Liver (tissue), 7 donors: ENCODE measurements at regions not wholly inside any gene's neighbourhood (a gene's known extent, or its start where the extent isn't known, plus 50 kb on each side); places are given as distances from the start of the nearest gene placed in this dataset.
A peak's percentile ranks its signal among the peaks of the same experiment; 100 is the strongest.
"Not testable (repeated sequence)": the region's sequence is repeated elsewhere in the genome, so short reads cannot be mapped to it uniquely, and the experiment has no call there.

Source experiments
- DNase-seq: peaks from one replicate; pipeline ENCODE4 v3.0.0-alpha.2; 2017; ENCODE audit warnings: low spot score
- H3K27ac ChIP-seq, 2 donors: one replicate each; pipeline ENCODE4 v1.7.0; 2013; ENCODE audit warnings: inconsistent platforms in 2 of 2, low read length in 2 of 2, control low read depth in 1 of 2, low read depth in 1 of 2, mild to moderate bottlenecking in 1 of 2
- H3K27me3 ChIP-seq, 4 donors: one replicate each; pipeline versions ENCODE4 v1.6.1 to v1.7.0; 2013; ENCODE audit warnings: low read length in 3 of 4, inconsistent platforms in 1 of 4, mild to moderate bottlenecking in 1 of 4, moderate library complexity in 1 of 4; ENCODE audit not compliant: control insufficient read depth in 4 of 4, insufficient read depth in 4 of 4
- H3K36me3 ChIP-seq, 4 donors: one replicate each; pipeline versions ENCODE4 v1.6.1 to v1.7.0; 2013; ENCODE audit warnings: low read length in 3 of 4, mild to moderate bottlenecking in 3 of 4, low read depth in 1 of 4, moderate library complexity in 1 of 4; ENCODE audit not compliant: control insufficient read depth in 4 of 4, insufficient read depth in 3 of 4
- H3K4me1 ChIP-seq, 4 donors: one replicate each; pipeline versions ENCODE4 v1.6.1 to v1.7.0; 2013; ENCODE audit warnings: low read length in 3 of 4, mild to moderate bottlenecking in 3 of 4, moderate library complexity in 1 of 4; ENCODE audit not compliant: control insufficient read depth in 4 of 4, insufficient read depth in 4 of 4
- H3K4me3 ChIP-seq, 3 donors: one replicate each; pipeline versions ENCODE4 v1.6.1 to v1.7.0; 2013; ENCODE audit warnings: low read length in 3 of 3, control low read depth in 1 of 3, low read depth in 1 of 3, mild to moderate bottlenecking in 1 of 3
- H3K9ac ChIP-seq, 2 donors: one replicate each; pipeline ENCODE4 v1.7.0; 2013; ENCODE audit warnings: low read length in 2 of 2, mild to moderate bottlenecking in 2 of 2, moderate library complexity in 2 of 2, control low read depth in 1 of 2, low read depth in 1 of 2
- H3K9me3 ChIP-seq, 4 donors: one replicate each; pipeline versions ENCODE4 v1.6.1 to v1.7.0; 2013; ENCODE audit warnings: low read length in 3 of 4; ENCODE audit not compliant: control insufficient read depth in 4 of 4
- FOXA2 ChIP-seq: IDR thresholded peaks from 2 replicates; pipeline ENCODE4 v1.6.1; 2016; ENCODE audit warnings: antibody characterized with exemption
- GABPA ChIP-seq, 2 donors: IDR thresholded peaks in 1 of 2; conservative IDR thresholded peaks in 1 of 2; 2 replicates each; pipeline ENCODE4 v1.6.1; 2016; ENCODE audit warnings: antibody characterized with exemption in 2 of 2, mild to moderate bottlenecking in 1 of 2, moderate library complexity in 1 of 2
- MAX ChIP-seq: IDR thresholded peaks from 2 replicates; pipeline ENCODE4 v1.6.1; 2016; ENCODE audit warnings: antibody characterized with exemption
- RAD21 ChIP-seq, 2 donors: IDR thresholded peaks; 2 replicates each; pipeline ENCODE4 v1.6.1; 2016; ENCODE audit warnings: antibody characterized with exemption in 2 of 2, mild to moderate bottlenecking in 2 of 2
- REST ChIP-seq: IDR thresholded peaks from 2 replicates; pipeline ENCODE4 v1.6.1; 2016; ENCODE audit warnings: antibody characterized with exemption, mild to moderate bottlenecking
- WGBS: extraction: QIAGEN DNeasy Blood & Tissue Kit; methylation state at CpG from one replicate; pipeline ENCODE4 v1.1.7; 2013; 5-methylcytosine and 5-hydroxymethylcytosine counted together
- TF ChIP-seq, protein P1 (sequence below): IDR thresholded peaks from 2 replicates; pipeline ENCODE4 v1.6.1; 2016; ENCODE audit warnings: antibody characterized with exemption
- donor health status: healthy.
- donor health status: healthy.
- donor health status: healthy.
- donor health status: healthy.

- Histone ChIP-seq H3K9ac (no peak overlapping the region), H3K27me3 (peaks cover 0 to 6% (median 2%) of the 10 kb centered on the region in 4 donors), H3K4me1 (no peaks in the 10 kb centered on the region), H3K4me3 (no peak overlapping the region), H3K27ac (no peak overlapping the region), H3K9me3 (no peaks in the 10 kb centered on the region), H3K36me3 (no peaks in the 10 kb centered on the region)
- peak; percentile 24 for DNase-seq
- TF ChIP-seq RAD21 (IDR thresholded peaks at IDR 0.05) (no peak), MAX (no peak)
- WGBS: 88% methylated on average over 18 of the region's 18 CpGs
Measured at GRCh38 chr22:48919187-48919590, 908.5 kb downstream of the BRD1 start.

DNA sequence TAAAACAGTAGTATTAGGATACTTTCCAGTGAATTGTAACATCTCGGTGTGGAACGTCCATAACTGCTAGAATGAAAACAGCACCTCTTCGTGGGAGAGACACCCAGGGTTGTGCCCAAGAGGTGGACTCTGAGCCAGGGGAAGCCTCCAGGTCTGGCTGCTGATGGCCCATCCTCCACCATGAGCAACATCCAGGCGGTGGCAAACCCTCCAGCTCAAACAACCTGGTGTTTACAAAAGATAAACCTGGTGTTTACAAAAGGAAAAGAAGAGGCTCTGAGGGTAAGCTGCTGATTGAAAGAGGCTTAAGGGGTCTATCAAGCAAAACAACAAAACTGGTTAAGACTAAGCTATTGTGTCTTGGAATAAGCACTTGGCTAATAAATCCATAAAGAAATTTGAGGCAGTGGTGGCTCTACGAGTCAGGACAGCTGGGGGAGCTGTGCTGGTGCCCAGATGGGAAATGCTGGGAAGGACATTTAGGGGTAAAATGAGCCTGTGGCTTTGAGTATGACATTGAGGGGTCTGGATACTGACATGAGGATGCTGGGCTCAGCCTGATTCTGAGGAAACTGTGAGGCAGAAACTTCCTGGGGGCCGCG is 909.0 kb downstream of the BRD1 start:
- no peak overlapping the region for H3K9ac ChIP-seq
- no peaks in the 10 kb centered on the region for H3K4me1 ChIP-seq
- TF ChIP-seq, protein P1, sequence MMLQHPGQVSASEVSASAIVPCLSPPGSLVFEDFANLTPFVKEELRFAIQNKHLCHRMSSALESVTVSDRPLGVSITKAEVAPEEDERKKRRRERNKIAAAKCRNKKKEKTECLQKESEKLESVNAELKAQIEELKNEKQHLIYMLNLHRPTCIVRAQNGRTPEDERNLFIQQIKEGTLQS: no peak
- TF ChIP-seq FOXA2: no peak
- TF ChIP-seq REST: no peak
- no peak for TF ChIP-seq GABPA (IDR thresholded peaks at IDR 0.05 in 1 of 2, conservative IDR thresholded peaks at IDR 0.05 in 1 of 2)
- no peaks in the 10 kb centered on the region for H3K9me3 ChIP-seq
- no peak overlapping the region for H3K27ac ChIP-seq
- peak; percentile 32 for DNase-seq
- WGBS: 39% methylated on average over 7 of the region's 7 CpGs
- peaks cover 0 to 6% (median 2%) of the 10 kb centered on the region in 4 donors for H3K27me3 ChIP-seq
- H3K4me3 ChIP-seq: no peak overlapping the region
- H3K36me3 ChIP-seq: no peaks in the 10 kb centered on the region

DNA sequence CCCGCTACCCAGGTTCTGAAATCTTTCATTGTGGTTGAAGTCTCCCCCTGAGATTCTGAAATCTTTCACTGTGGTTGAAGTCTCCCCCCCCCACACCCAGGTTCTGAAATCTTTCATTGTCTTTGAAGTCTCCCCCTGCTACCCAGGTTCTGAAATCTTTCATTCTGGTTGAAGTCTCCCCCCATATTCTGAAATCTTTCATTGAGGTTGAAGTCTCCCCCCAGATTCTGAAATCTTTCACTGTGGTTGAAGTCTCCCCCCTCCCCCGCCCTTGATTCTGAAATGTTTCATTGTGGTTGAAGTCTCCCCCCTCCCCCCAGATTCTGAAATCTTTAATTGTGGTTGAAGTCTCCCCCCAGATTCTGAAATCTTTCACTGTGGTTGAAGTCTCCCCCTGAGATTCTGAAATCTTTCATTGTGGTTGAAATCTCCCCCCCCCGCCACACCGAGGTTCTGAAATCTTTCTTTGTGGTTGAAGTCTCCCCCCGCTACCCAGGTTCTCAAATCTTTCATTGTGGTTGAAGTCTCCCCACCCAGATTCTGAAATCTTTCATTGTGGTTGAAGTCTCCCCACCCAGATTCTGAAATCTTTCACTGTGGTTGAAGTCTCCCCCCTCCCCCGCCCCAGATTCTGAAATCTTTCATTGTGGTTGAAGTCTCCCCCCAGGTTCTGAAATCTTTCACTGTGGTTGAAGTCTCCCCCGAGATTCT is 915.2 kb downstream of the BRD1 start:
- WGBS: 78% methylated on average over 7 of the region's 7 CpGs
- not testable (repeated sequence) for H3K4me3 ChIP-seq, DNase-seq, H3K36me3 ChIP-seq, H3K27ac ChIP-seq, H3K9me3 ChIP-seq, H3K27me3 ChIP-seq, H3K4me1 ChIP-seq, H3K9ac ChIP-seq

DNA sequence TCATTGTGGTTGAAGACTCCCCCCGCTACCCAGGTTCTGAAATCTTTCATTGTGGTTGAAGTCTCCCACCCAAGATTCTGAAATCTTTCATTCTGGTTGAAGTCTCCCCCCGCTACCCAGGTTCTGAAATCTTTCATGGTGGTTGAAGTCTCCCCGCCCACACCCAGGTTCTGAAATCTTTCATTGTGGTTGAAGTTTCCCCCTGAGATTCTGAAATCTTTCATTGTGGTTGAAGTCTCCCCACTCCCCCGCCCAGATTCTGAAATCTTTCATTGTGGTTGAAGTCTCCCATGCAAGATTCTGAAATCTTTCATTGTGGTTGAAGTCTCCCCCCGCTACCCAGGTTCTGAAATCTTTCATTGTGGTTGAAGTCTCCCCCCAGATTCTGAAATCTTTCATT is 916.0 kb downstream of the BRD1 start:
- 79% methylated on average over 4 of the region's 5 CpGs for whole genome bisulfite sequencing
- not testable (repeated sequence) for H3K27ac ChIP-seq, H3K4me3 ChIP-seq, H3K27me3 ChIP-seq, H3K9me3 ChIP-seq, H3K4me1 ChIP-seq, H3K9ac ChIP-seq, H3K36me3 ChIP-seq, DNase-seq

DNA sequence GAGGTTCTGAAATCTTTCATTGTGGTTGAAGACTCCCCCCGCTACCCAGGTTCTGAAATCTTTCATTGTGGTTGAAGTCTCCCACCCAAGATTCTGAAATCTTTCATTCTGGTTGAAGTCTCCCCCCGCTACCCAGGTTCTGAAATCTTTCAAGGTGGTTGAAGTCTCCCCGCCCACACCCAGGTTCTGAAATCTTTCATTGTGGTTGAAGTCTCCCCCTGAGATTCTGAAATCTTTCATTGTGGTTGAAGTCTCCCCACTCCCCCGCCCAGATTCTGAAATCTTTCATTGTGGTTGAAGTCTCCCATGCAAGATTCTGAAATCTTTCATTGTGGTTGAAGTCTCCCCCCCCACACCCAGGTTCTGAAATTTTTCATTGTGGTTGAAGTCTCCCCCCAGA is 916.6 kb downstream of the BRD1 start:
- not testable (repeated sequence) for H3K9ac ChIP-seq, DNase-seq, H3K4me1 ChIP-seq, H3K4me3 ChIP-seq, H3K36me3 ChIP-seq, H3K27me3 ChIP-seq, H3K9me3 ChIP-seq, H3K27ac ChIP-seq
- WGBS: 76% methylated on average over 2 of the region's 4 CpGs
